CD14-positive monocyte (primary cell): ENCODE measurements at regions not wholly inside any gene's neighbourhood (a gene's known extent, or its start where the extent isn't known, plus 50 kb on each side); places are given as distances from the start of the nearest gene placed in this dataset.

Source experiments
- DNase-seq, 3 donors: peaks; one replicate each; pipeline ENCODE4 v3.0.0-alpha.2; 2011 to 2022
- H2AFZ ChIP-seq: 2 replicates; pipeline ENCODE4 v1.6.0; 2012; ENCODE audit warnings: mild to moderate bottlenecking, low read depth, low read length, inconsistent platforms; ENCODE audit not compliant: insufficient read depth, poor library complexity, severe bottlenecking
- H3K27ac ChIP-seq, 2 donors: 1 replicate in 1 of 2; 2 replicates in 1 of 2; pipeline ENCODE4 v1.5.1; 2012 to 2013; ENCODE audit warnings: low read length in 2 of 2, control low read depth in 1 of 2, inconsistent platforms in 1 of 2, low read depth in 1 of 2, mild to moderate bottlenecking in 1 of 2
- H3K27me3 ChIP-seq, 2 donors: one replicate each; pipeline versions ENCODE4 v1.6.0 to v1.6.1; 2011 to 2013; ENCODE audit warnings: low read length in 2 of 2; ENCODE audit not compliant: control insufficient read depth in 2 of 2, insufficient read depth in 2 of 2
- H3K36me3 ChIP-seq, 2 donors: replicated peaks in 1 of 2; 1 replicate in 1 of 2; 2 replicates in 1 of 2; pipeline versions ENCODE4 v1.5.1 to v1.6.1; 2012 to 2013; ENCODE audit warnings: low read length in 2 of 2, control low read depth in 1 of 2, inconsistent platforms in 1 of 2, mild to moderate bottlenecking in 1 of 2; ENCODE audit not compliant: insufficient read depth in 2 of 2, control insufficient read depth in 1 of 2
- H3K4me1 ChIP-seq, 2 donors: 1 replicate in 1 of 2; 2 replicates in 1 of 2; pipeline versions ENCODE4 v1.5.1 to v1.6.1; 2012 to 2013; ENCODE audit warnings: low read length in 2 of 2, control low read depth in 1 of 2, inconsistent platforms in 1 of 2, mild to moderate bottlenecking in 1 of 2, moderate library complexity in 1 of 2; ENCODE audit not compliant: insufficient read depth in 2 of 2, control insufficient read depth in 1 of 2
- H3K4me2 ChIP-seq: replicated peaks from 2 replicates; pipeline ENCODE3; 2012; ENCODE audit warnings: low read length, moderate library complexity, mild to moderate bottlenecking; ENCODE audit not compliant: poor library complexity, severe bottlenecking; ENCODE audit errors: extremely low read depth
- H3K4me3 ChIP-seq, 3 experiments: fragments of 200-600 bp in 1 of 3; sonication (generic) in 1 of 3; replicated peaks in 1 of 3; 1 replicate in 2 of 3; 2 replicates in 1 of 3; pipeline ENCODE4 v1.5.1; 2011 to 2013; ENCODE audit warnings: low read length in 3 of 3, mild to moderate bottlenecking in 3 of 3, control low read depth in 2 of 3, low read depth in 2 of 3, inconsistent platforms in 1 of 3, moderate library complexity in 1 of 3
- H3K79me2 ChIP-seq: 2 replicates; pipeline ENCODE4 v1.6.0; 2012; ENCODE audit warnings: mild to moderate bottlenecking, control low read depth, inconsistent platforms, low read length, moderate library complexity; ENCODE audit not compliant: insufficient read depth
- H3K9ac ChIP-seq: 2 replicates; pipeline ENCODE4 v1.6.0; 2017; ENCODE audit warnings: low read length, mild to moderate bottlenecking; ENCODE audit not compliant: insufficient read depth, poor library complexity, severe bottlenecking
- H3K9me3 ChIP-seq, 2 donors: replicated peaks in 1 of 2; 1 replicate in 1 of 2; 2 replicates in 1 of 2; pipeline versions ENCODE4 v1.5.1 to v1.6.1; 2012 to 2013; ENCODE audit warnings: low read length in 2 of 2, control low read depth in 1 of 2; ENCODE audit not compliant: control insufficient read depth in 1 of 2, insufficient read depth in 1 of 2
- H4K20me1 ChIP-seq: 2 replicates; pipeline ENCODE4 v1.6.0; 2012; ENCODE audit warnings: mild to moderate bottlenecking, low read length, control low read depth, moderate library complexity; ENCODE audit not compliant: insufficient read depth
- H3K27ac Mint-ChIP-seq, 7 donors: one replicate each; pipeline ENCODE4 v1.8.0; 2020; ENCODE audit warnings: mild to moderate bottlenecking in 7 of 7, mixed read lengths in 7 of 7, moderate library complexity in 6 of 7, inconsistent platforms in 2 of 7
- H3K27me3 Mint-ChIP-seq, 3 donors: one replicate each; pipeline ENCODE4 v1.8.0; 2021 to 2022; ENCODE audit warnings: low read depth in 3 of 3, mild to moderate bottlenecking in 3 of 3, mixed read lengths in 3 of 3, moderate library complexity in 3 of 3, inconsistent platforms in 1 of 3
- H3K36me3 Mint-ChIP-seq, 2 donors: one replicate each; pipeline ENCODE4 v1.8.0; 2020; ENCODE audit warnings: mixed read lengths in 2 of 2, inconsistent platforms in 1 of 2, mild to moderate bottlenecking in 1 of 2
- H3K4me1 Mint-ChIP-seq: one replicate; pipeline ENCODE4 v1.8.0; 2020; ENCODE audit warnings: mild to moderate bottlenecking, mixed read lengths
- H3K4me3 Mint-ChIP-seq, 2 donors: one replicate each; pipeline ENCODE4 v1.8.0; 2020; ENCODE audit warnings: mild to moderate bottlenecking in 2 of 2, mixed read lengths in 2 of 2, moderate library complexity in 1 of 2
- H3K9me3 Mint-ChIP-seq, 7 donors: one replicate each; pipeline ENCODE4 v1.8.0; 2020 to 2022; ENCODE audit warnings: mixed read lengths in 7 of 7, mild to moderate bottlenecking in 6 of 7, moderate library complexity in 6 of 7, inconsistent platforms in 2 of 7
- CTCF ChIP-seq: fragments of 200-600 bp; IDR thresholded peaks from one replicate; pipeline ENCODE4 v1.8.0; 2022; ENCODE audit warnings: antibody characterized with exemption, mild to moderate bottlenecking
- WGBS: methylation state at CpG from one replicate; pipeline ENCODE4 v1.1.5; 2013; ENCODE audit warnings: missing lambda C conversion rate; ENCODE audit not compliant: insufficient coverage; 5-methylcytosine and 5-hydroxymethylcytosine counted together
- intact Hi-C, 2 donors: fragments of 100-400 bp; cut with micrococcal nuclease; formaldehyde crosslinking; loops; one replicate each; pipeline versions ENCODE4 v1.15.0 to v1.15.1; 2023

- no peak overlapping the region for H3K4me3 Mint-ChIP-seq
- H4K20me1 ChIP-seq = no peaks in the 10 kb centered on the region
- peaks cover 0 to 2% (median 0%) of the 10 kb centered on the region in 7 donors for H3K9me3 Mint-ChIP-seq
- no peak overlapping the region for H3K4me3 ChIP-seq
- H3K36me3 Mint-ChIP-seq = no peaks in the 10 kb centered on the region
- H3K27me3 ChIP-seq = no peaks in the 10 kb centered on the region
- DNase-seq = no peak
- no peak overlapping the region for H3K9ac ChIP-seq
- WGBS = 100% methylated on average over 2 of the region's 3 CpGs
- H3K4me2 ChIP-seq = no peak overlapping the region
- no peaks in the 10 kb centered on the region for H3K36me3 ChIP-seq
- H3K79me2 ChIP-seq = no peaks in the 10 kb centered on the region
- no peak overlapping the region for H3K27ac ChIP-seq
- peaks cover 0 to 2% (median 0%) of the 10 kb centered on the region in 3 donors for H3K27me3 Mint-ChIP-seq
- H3K27ac Mint-ChIP-seq = no peak overlapping the region
- intact Hi-C loops = no loop called here
- no peak overlapping the region for H2AFZ ChIP-seq
- no peak for TF ChIP-seq CTCF
- peaks cover 7 to 13% of the 10 kb centered on the region in 2 donors for H3K4me1 ChIP-seq
- peaks cover 13% of the 10 kb centered on the region for H3K4me1 Mint-ChIP-seq
- H3K9me3 ChIP-seq = no peaks in the 10 kb centered on the region
These were observed 342.1 kb upstream of the CBLB start for GRCh38 chr3:106210923-106211322.

- no peaks in the 10 kb centered on the region for H3K36me3 ChIP-seq
- no peak overlapping the region for H2AFZ ChIP-seq
- intact Hi-C loops = no loop called here
- Mint-ChIP-seq H3K27me3 (peaks cover 0 to 2% (median 0%) of the 10 kb centered on the region in 3 donors), H3K36me3 (no peaks in the 10 kb centered on the region), H3K27ac (no peak overlapping the region), H3K4me3 (no peak overlapping the region), H3K9me3 (peaks cover 0 to 2% (median 0%) of the 10 kb centered on the region in 7 donors), H3K4me1 (no peaks in the 10 kb centered on the region)
- DNase-seq = no peak
- H3K79me2 ChIP-seq = no peaks in the 10 kb centered on the region
- H3K4me2 ChIP-seq = no peak overlapping the region
- H3K9ac ChIP-seq = no peak overlapping the region
- no peak overlapping the region for H3K4me3 ChIP-seq
- no peaks in the 10 kb centered on the region for H3K4me1 ChIP-seq
- H4K20me1 ChIP-seq = no peaks in the 10 kb centered on the region
- no peaks in the 10 kb centered on the region for H3K9me3 ChIP-seq
- H3K27me3 ChIP-seq = no peaks in the 10 kb centered on the region
- H3K27ac ChIP-seq = no peak overlapping the region
- no peak for TF ChIP-seq CTCF
- no CpG with 5 or more reads among the region's 1 CpG for whole genome bisulfite sequencing
These were observed 343.9 kb upstream of the CBLB start for GRCh38 chr3:106212665-106213222.
